HepG2 (cell line): ENCODE measurements at regions not wholly inside any gene's neighbourhood (a gene's known extent, or its start where the extent isn't known, plus 50 kb on each side); places are given as distances from the start of the nearest gene placed in this dataset.

Experiments
- CEBPB ChIP-seq: IDR thresholded peaks from 2 replicates; pipeline ENCODE4 v1.6.1; 2011; ENCODE audit warnings: low read depth, low read length, improper control_type of control experiment, borderline replicate concordance
- KDM5B ChIP-seq: sonication (generic); formaldehyde crosslinking; IDR thresholded peaks from 2 replicates; pipeline ENCODE4 v1.4.0; 2020; ENCODE audit warnings: missing genetic modification reagents, mild to moderate bottlenecking, borderline replicate concordance
- TF ChIP-seq, protein P1 (sequence below): sonication (generic); formaldehyde crosslinking; conservative IDR thresholded peaks from 2 replicates; pipeline ENCODE4 v1.4.0; 2020; ENCODE audit warnings: missing genetic modification reagents
- TF ChIP-seq, protein P2 (sequence below): sonication (generic); formaldehyde crosslinking; IDR thresholded peaks from 2 replicates; pipeline ENCODE4 v1.5.0; 2020; ENCODE audit warnings: missing genetic modification reagents
- TF ChIP-seq, protein P3 (sequence below): sonication (generic); formaldehyde crosslinking; IDR thresholded peaks from 2 replicates; pipeline ENCODE4 v1.5.0; 2020; ENCODE audit warnings: mild to moderate bottlenecking, missing genetic modification reagents, moderate library complexity

DNA sequence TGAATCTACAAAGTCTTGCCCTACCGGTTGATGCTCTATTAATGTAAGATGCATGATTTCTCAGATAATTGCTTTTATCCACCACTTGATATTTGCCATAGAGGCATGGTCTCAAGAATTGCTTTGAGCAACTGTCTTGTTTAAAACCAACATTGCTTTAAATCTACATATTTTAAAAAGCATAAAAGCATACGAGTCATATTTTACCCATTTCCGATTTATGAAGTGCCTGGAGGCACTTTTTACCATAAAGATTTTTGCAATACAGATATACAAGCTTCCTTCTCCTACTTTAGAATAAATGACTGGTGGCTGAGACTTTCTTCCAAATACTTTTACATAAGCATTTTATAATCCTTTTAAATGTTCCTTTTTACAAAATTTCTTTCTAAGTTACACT lies 517.6 kb downstream of the TXNL1 start:
- TF ChIP-seq, protein P1, sequence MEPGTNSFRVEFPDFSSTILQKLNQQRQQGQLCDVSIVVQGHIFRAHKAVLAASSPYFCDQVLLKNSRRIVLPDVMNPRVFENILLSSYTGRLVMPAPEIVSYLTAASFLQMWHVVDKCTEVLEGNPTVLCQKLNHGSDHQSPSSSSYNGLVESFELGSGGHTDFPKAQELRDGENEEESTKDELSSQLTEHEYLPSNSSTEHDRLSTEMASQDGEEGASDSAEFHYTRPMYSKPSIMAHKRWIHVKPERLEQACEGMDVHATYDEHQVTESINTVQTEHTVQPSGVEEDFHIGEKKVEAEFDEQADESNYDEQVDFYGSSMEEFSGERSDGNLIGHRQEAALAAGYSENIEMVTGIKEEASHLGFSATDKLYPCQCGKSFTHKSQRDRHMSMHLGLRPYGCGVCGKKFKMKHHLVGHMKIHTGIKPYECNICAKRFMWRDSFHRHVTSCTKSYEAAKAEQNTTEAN: no peak
- no peak for TF ChIP-seq KDM5B (CRISPR knock-in tag)
- TF ChIP-seq, protein P2, sequence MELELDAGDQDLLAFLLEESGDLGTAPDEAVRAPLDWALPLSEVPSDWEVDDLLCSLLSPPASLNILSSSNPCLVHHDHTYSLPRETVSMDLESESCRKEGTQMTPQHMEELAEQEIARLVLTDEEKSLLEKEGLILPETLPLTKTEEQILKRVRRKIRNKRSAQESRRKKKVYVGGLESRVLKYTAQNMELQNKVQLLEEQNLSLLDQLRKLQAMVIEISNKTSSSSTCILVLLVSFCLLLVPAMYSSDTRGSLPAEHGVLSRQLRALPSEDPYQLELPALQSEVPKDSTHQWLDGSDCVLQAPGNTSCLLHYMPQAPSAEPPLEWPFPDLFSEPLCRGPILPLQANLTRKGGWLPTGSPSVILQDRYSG (CRISPR knock-in tag): no peak
- TF ChIP-seq, protein P3, sequence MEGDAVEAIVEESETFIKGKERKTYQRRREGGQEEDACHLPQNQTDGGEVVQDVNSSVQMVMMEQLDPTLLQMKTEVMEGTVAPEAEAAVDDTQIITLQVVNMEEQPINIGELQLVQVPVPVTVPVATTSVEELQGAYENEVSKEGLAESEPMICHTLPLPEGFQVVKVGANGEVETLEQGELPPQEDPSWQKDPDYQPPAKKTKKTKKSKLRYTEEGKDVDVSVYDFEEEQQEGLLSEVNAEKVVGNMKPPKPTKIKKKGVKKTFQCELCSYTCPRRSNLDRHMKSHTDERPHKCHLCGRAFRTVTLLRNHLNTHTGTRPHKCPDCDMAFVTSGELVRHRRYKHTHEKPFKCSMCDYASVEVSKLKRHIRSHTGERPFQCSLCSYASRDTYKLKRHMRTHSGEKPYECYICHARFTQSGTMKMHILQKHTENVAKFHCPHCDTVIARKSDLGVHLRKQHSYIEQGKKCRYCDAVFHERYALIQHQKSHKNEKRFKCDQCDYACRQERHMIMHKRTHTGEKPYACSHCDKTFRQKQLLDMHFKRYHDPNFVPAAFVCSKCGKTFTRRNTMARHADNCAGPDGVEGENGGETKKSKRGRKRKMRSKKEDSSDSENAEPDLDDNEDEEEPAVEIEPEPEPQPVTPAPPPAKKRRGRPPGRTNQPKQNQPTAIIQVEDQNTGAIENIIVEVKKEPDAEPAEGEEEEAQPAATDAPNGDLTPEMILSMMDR (CRISPR knock-in tag): no peak
- TF ChIP-seq CEBPB: no peak
